HG03565 (cell line): ENCODE measurements at regions not wholly inside any gene's neighbourhood (a gene's known extent, or its start where the extent isn't known, plus 50 kb on each side); places are given as distances from the start of the nearest gene placed in this dataset.
"Not testable (repeated sequence)": the region's sequence is repeated elsewhere in the genome, so short reads cannot be mapped to it uniquely, and the experiment has no call there.

Source experiments
- ATAC-seq: cut with Tn5 transposase; IDR thresholded peaks from one replicate; pipeline ENCODE4 v1.9.1; 2021; ENCODE audit warnings: mild to moderate bottlenecking, moderate library complexity; ENCODE audit not compliant: unreplicated experiment

GRCh38 chr9:107592424-107592823 is 102.9 kb upstream of the KLF4 start:
- ATAC-seq: no peak

- no peak for ATAC-seq
Observed at GRCh38 chr9:107591781-107592180, 102.2 kb upstream of the KLF4 start.

- no peak for ATAC-seq
Observed at GRCh38 chr9:107588393-107588792, 98.8 kb upstream of the KLF4 start.

GRCh38 chr9:107587191-107587963 is 97.8 kb upstream of the KLF4 start:
- ATAC-seq: no peak

GRCh38 chr9:107586493-107586892 is 96.9 kb upstream of the KLF4 start:
- ATAC-seq: no peak

GRCh38 chr9:107585465-107585864 is 95.9 kb upstream of the KLF4 start:
- ATAC-seq: no peak

- no peak for ATAC-seq
Observed at GRCh38 chr9:107584944-107585343, 95.4 kb upstream of the KLF4 start.

- ATAC-seq: no peak
Observed at GRCh38 chr9:107584186-107584585, 94.6 kb upstream of the KLF4 start.

- ATAC-seq: no peak
Observed at GRCh38 chr9:107577140-107577776, 87.7 kb upstream of the KLF4 start.

GRCh38 chr9:107571148-107571547 is 81.6 kb upstream of the KLF4 start:
- ATAC-seq: no peak

GRCh38 chr9:107569174-107569573 is 79.6 kb upstream of the KLF4 start:
- no peak for ATAC-seq

- ATAC-seq: not testable (repeated sequence)
Observed at GRCh38 chr9:107568406-107568805, 78.8 kb upstream of the KLF4 start.

GRCh38 chr9:107567462-107567861 is 77.9 kb upstream of the KLF4 start:
- no peak for ATAC-seq

GRCh38 chr9:107566611-107567061 is 77.1 kb upstream of the KLF4 start:
- ATAC-seq: no peak

GRCh38 chr9:107562798-107563197 is 73.2 kb upstream of the KLF4 start:
- ATAC-seq: no peak

GRCh38 chr9:107559494-107560086 is 70.0 kb upstream of the KLF4 start:
- no peak for ATAC-seq

GRCh38 chr9:107557236-107557990 is 67.8 kb upstream of the KLF4 start:
- no peak for ATAC-seq

- ATAC-seq: no peak
Observed at GRCh38 chr9:107554636-107555035, 65.1 kb upstream of the KLF4 start.

- ATAC-seq: no peak
Observed at GRCh38 chr9:107548298-107549142, 59.0 kb upstream of the KLF4 start.

GRCh38 chr9:107547772-107548297 is 58.3 kb upstream of the KLF4 start:
- ATAC-seq: no peak
